Sciatic nerve (tissue), 2 donors: ENCODE measurements at regions not wholly inside any gene's neighbourhood (a gene's known extent, or its start where the extent isn't known, plus 50 kb on each side); places are given as distances from the start of the nearest gene placed in this dataset.
A peak's percentile ranks its signal among the peaks of the same experiment; 100 is the strongest.

Experiments
- ATAC-seq: fragments of 200-7000 bp; cut with Tn5 transposase; one replicate; pipeline ENCODE4 v1.9.1; 2020; ENCODE audit warnings: mild to moderate bottlenecking, moderate library complexity
- DNase-seq: peaks from one replicate; pipeline ENCODE4 v3.0.0-alpha.2; 2020; ENCODE audit warnings: low spot score
- intact Hi-C: fragments of 100-400 bp; cut with DNase I; formaldehyde crosslinking; loops from one replicate; pipeline ENCODE4 v1.14.2; 2022
- donor health status: DM: no; HTN: no; CAD: no.
- donor health status: DM: no; HTN: no; CAD: no.

- ATAC-seq = no peak
- DNase-seq = no peak
- intact Hi-C loops = no loop called here
These were observed 128.2 kb upstream of the HES1 start for GRCh38 chr3:194007592-194008337.

DNA sequence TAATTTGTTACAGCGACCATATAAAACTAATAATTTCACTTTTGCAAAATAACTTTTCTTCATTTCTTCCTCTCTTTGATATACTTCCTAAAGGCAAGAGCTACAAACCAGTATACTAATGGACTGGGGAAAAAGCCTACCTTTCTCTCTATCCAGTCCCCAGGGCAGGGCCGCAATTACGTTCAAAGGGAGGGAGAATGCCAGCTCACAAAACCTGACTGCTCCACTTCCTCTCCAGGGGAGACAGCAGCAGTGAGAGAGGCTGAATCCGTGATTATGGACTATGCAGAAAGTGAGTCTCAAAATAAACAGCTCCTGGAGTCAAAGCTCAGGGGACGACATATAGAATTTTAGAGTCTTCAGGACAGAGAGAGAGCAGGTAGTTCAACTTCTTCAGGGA is 126.9 kb upstream of the HES1 start:
- ATAC-seq = no peak
- no peak for DNase-seq
- intact Hi-C loops = no loop called here

GRCh38 chr3:194009892-194010533 is 125.9 kb upstream of the HES1 start:
- no peak for DNase-seq
- intact Hi-C loops = no loop called here
- ATAC-seq = no peak

GRCh38 chr3:194011807-194012206 is 124.1 kb upstream of the HES1 start:
- DNase-seq = no peak
- intact Hi-C loops = no loop called here
- ATAC-seq = no peak

- intact Hi-C loops = no loop called here
- no peak for ATAC-seq
- no peak for DNase-seq
These were observed 122.0 kb upstream of the HES1 start for GRCh38 chr3:194013928-194014327.

GRCh38 chr3:194014756-194015155 is 121.2 kb upstream of the HES1 start:
- ATAC-seq = no peak
- no peak for DNase-seq
- intact Hi-C loops = no loop called here

DNA sequence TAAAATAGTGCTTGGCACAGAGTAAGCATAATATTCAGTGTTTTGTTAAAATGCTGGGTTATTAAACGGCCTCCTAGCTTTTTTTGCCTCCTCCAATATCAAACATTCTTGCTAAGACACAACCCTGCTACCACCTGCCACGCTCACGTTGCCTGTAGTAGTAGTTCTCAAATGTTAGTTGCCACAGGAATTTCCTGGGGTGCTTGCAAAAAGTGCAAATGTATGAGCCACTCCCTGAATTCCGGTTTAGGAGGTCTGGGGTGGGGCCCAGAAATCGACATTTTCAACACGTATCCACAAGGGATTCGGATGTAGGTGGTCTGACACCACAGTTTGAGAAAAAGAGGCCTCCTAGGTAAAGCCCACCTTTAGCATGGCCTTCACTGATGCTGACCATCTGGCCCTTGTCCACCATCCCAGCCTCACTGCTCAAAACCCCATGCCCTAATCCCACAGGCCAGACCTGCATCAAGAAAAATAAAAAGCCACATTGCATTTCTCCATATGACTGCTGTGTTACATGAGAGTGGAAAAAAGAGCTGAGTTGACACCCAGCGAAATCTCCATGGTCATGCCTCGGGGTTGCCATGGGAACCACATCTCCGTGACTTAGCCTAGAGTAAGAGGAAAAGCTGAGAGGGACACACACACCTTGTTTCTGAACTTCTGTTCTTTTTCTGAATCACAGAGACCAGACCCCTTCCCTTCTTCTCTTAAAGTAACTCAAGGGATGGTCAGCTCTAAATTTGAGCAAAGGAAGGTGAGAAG is 116.4 kb upstream of the HES1 start:
- intact Hi-C loops = no loop called here

GRCh38 chr3:194022052-194022451 is 113.9 kb upstream of the HES1 start:
- intact Hi-C loops = no loop called here
- ATAC-seq (no peak), DNase-seq (no peak)

More for the DNA sequence above, 116.4 kb upstream of the HES1 start:
- DNase-seq (no peak), ATAC-seq (peak; percentile 38)

DNA sequence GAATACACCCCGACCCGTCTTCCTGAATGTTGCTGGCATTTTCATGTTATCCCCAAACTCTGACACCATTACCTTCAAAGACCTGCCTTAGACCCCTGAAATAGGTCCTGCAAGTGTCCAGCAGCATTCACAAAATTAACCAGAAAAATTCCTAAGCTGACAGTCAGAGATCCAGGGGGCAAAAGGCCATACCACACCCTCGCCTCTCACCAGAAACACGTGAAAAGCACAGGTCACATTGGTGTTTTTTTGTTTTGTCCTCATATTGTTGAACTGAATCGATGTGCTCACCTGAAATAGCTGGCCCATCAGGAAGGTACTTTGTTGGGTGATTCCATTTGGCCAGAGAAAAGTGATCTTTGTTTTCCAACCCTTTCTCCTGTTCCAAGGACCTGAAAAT is 113.1 kb upstream of the HES1 start:
- ATAC-seq = no peak
- intact Hi-C loops = no loop called here
- no peak for DNase-seq

GRCh38 chr3:194023501-194024280 is 112.3 kb upstream of the HES1 start:
- ATAC-seq (peak; percentile 24), DNase-seq (no peak)
- intact Hi-C loops = no loop called here

GRCh38 chr3:194025119-194025518 is 110.8 kb upstream of the HES1 start:
- intact Hi-C loops = no loop called here
- ATAC-seq = no peak
- no peak for DNase-seq

- DNase-seq (no peak), ATAC-seq (no peak)
- intact Hi-C loops = no loop called here
These were observed 110.0 kb upstream of the HES1 start for GRCh38 chr3:194025951-194026350.

GRCh38 chr3:194028434-194029004 is 107.4 kb upstream of the HES1 start:
- DNase-seq (no peak), ATAC-seq (no peak)
- intact Hi-C loops = no loop called here

GRCh38 chr3:194029846-194030245 is 106.1 kb upstream of the HES1 start:
- DNase-seq (no peak), ATAC-seq (no peak)
- intact Hi-C loops = no loop called here

DNA sequence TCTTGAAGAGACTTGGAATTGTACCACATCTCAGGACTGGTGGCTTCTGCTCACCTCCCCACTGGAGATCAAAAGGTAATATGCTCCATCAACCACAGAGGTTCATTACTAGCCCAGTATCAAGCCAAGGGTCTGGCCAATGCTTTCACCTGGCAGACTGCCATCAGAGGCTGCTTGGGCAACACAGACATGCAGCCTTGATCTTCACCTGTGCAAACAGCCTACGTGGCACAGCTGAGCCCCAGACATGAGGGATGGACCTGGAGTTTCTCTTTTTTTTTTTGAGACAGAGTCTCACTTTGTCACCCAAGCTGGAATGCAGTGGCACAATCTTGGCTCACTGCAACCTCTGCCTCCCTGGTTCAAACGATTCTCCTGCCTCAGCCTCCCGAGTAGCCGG is 105.6 kb upstream of the HES1 start:
- intact Hi-C loops = no loop called here
- DNase-seq (no peak), ATAC-seq (no peak)

GRCh38 chr3:194031349-194031748 is 104.6 kb upstream of the HES1 start:
- intact Hi-C loops = no loop called here
- DNase-seq (no peak), ATAC-seq (no peak)

DNA sequence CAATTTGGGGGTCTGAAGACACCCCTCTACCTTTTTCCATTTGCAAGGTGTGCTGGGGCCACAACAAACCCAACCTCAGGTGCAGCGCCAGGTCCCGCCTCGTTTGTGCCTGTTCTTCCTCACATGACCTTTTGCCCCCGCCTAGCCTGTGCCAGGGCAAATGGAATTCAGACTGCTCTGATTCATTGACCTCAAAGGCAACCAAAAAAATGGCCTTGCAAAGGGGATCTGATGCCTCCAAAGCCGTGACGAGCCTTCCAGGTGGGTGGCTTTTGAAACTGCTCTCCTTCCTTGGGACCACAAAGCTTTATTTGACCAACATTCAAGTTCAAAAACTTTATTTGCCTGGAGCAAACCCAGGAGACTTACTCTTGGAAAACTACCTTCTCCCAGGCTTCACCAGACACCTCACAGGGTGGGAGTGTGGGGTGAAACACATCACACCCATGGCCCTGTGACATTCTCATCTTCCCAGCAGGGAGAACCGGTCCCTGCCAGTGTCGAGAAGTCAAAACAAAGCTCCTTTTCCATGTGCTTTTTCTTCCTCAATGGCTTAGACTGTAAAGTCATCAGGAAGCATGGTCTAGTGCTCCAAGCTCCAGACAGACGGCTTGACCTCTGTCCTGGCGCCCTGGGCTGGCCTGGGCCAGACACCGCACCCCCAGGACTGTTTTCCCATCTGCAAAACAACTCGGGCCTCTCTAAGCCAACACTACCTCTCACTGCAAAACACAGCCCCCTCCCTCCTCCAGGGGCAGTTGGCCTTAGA is 103.9 kb upstream of the HES1 start:
- ATAC-seq (no peak), DNase-seq (no peak)
- intact Hi-C loops = no loop called here

DNA sequence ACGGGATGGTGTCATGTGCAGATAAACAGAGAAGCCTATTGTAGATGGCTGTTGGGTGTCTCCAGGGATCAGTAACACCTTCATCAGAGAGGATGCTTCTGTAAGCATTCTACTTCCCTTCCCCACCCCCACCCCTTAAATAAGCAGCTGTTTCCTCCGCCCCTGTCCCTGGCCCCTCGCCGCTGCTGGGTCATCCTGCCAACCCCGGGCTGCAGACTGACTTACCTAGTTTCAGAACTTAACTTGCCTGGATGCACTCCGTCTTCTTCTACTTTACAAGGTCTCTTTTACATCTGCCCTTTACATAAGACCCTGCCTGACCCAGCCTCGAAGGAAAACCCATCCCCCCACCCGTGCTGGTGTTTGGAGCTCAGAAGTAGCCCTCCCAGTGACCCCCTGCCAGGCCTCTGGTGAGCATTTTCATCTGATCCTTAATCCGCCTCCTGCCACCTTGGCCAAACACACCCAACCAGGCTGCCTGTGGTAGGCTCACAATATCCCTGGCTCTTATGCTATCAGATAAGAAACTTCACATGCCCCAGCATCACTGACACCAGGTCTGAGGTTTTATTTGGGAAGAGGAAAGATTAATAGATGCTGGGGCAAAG is 103.0 kb upstream of the HES1 start:
- ATAC-seq (no peak), DNase-seq (no peak)
- intact Hi-C loops = no loop called here
